ENCODE measurements at regions not wholly inside any gene's neighbourhood (a gene's known extent, or its start where the extent isn't known, plus 50 kb on each side); places are given as distances from the start of the nearest gene placed in this dataset.

GRCh38 chr5:105663671-105664070 lies 2007.1 kb downstream of the EFNA5 start:
- TF ChIP-seq CTCF (IDR thresholded peaks at IDR 0.05) (no peak), EZH2 (IDR thresholded peaks at IDR 0.05; ENCODE audit: borderline replicate concordance, insufficient read depth, low read depth, low read length, poor library complexity, severe bottlenecking) (no peak)
